BJ (cell line): ENCODE measurements at regions not wholly inside any gene's neighbourhood (a gene's known extent, or its start where the extent isn't known, plus 50 kb on each side); places are given as distances from the start of the nearest gene placed in this dataset.

Source experiments
- CTCF ChIA-PET: fragments of 350-600 bp; formaldehyde crosslinking; extraction: SDS; loops from one replicate; lab custom pipeline; 2021; ENCODE audit warnings: antibody characterized with exemption, inconsistent platforms; lab: Yijun Ruan, JAX
- POLR2A ChIA-PET: fragments of 300-600 bp; sonication (Branson Sonifier 250); formaldehyde crosslinking; extraction: SDS; loops from one replicate; lab custom pipeline; 2021; ENCODE audit warnings: antibody characterized with exemption; lab: Charles Lee
- DNase-seq: peaks from one replicate; pipeline ENCODE4 v3.0.0-alpha.2; 2011; ENCODE audit warnings: low read depth
- H3K27me3 ChIP-seq: 2 replicates; pipeline ENCODE4 v1.6.0; 2011; ENCODE audit warnings: low read length; ENCODE audit not compliant: control insufficient read depth, insufficient read depth
- H3K36me3 ChIP-seq: 2 replicates; pipeline ENCODE4 v1.5.1; 2011; ENCODE audit warnings: low read length; ENCODE audit not compliant: control insufficient read depth, insufficient read depth
- H3K4me3 ChIP-seq: 2 replicates; pipeline ENCODE4 v1.5.1; 2011; ENCODE audit warnings: low read depth, mild to moderate bottlenecking, control low read depth, low read length
- CTCF ChIP-seq: IDR thresholded peaks from 2 replicates; pipeline ENCODE4 v1.5.1; 2011; ENCODE audit warnings: low read depth, mild to moderate bottlenecking, control low read depth, inconsistent platforms, low read length, moderate library complexity; ENCODE audit not compliant: insufficient read depth

- no peaks in the 10 kb centered on the region for H3K36me3 ChIP-seq
- ChIA-PET POLR2A (no interaction called here), CTCF (interaction anchor here (0.7 kb wide), 1 partner anchor 45 kb away, joined by 3 read pairs; no protein-coding TSS in a partner anchor)
- H3K27me3 ChIP-seq, result no peaks in the 10 kb centered on the region
- no peak for TF ChIP-seq CTCF
- no peak overlapping the region for H3K4me3 ChIP-seq
- DNase-seq, result no peak
Observed at GRCh38 chr7:81402227-81402626, 367.6 kb downstream of the HGF start.

- ChIA-PET POLR2A (no interaction called here), CTCF (no interaction called here)
- Histone ChIP-seq H3K36me3 (no peaks in the 10 kb centered on the region), H3K27me3 (no peaks in the 10 kb centered on the region), H3K4me3 (no peak overlapping the region)
- no peak for DNase-seq
- no peak for TF ChIP-seq CTCF
Observed at GRCh38 chr7:81399471-81399870, 370.4 kb downstream of the HGF start.

GRCh38 chr7:81394029-81394428, 375.8 kb downstream of the HGF start:
- ChIA-PET POLR2A (no interaction called here), CTCF (no interaction called here)
- TF ChIP-seq CTCF, result no peak
- H3K4me3 ChIP-seq, result no peak overlapping the region
- H3K27me3 ChIP-seq, result no peaks in the 10 kb centered on the region
- no peak for DNase-seq
- H3K36me3 ChIP-seq, result no peaks in the 10 kb centered on the region

- H3K27me3 ChIP-seq, result no peaks in the 10 kb centered on the region
- CTCF ChIA-PET, result no interaction called here
- H3K36me3 ChIP-seq, result no peaks in the 10 kb centered on the region
- no peak for TF ChIP-seq CTCF
- no peak overlapping the region for H3K4me3 ChIP-seq
- DNase-seq, result no peak
- POLR2A ChIA-PET, result no interaction called here
Observed at GRCh38 chr7:81393018-81393417, 376.8 kb downstream of the HGF start.

GRCh38 chr7:81385370-81385769, 384.5 kb downstream of the HGF start:
- Histone ChIP-seq H3K4me3 (no peak overlapping the region), H3K36me3 (no peaks in the 10 kb centered on the region), H3K27me3 (no peaks in the 10 kb centered on the region)
- no peak for DNase-seq
- no peak for TF ChIP-seq CTCF
- ChIA-PET POLR2A (no interaction called here), CTCF (no interaction called here)
